H9 (cell line): ENCODE measurements at regions not wholly inside any gene's neighbourhood (a gene's known extent, or its start where the extent isn't known, plus 50 kb on each side); places are given as distances from the start of the nearest gene placed in this dataset.

Source experiments
- DNase-seq: peaks from one replicate; pipeline ENCODE4 v3.0.0-alpha.2; 2017
- H2AFZ ChIP-seq: one replicate; pipeline ENCODE4 v1.6.1; 2013; ENCODE audit warnings: mild to moderate bottlenecking, low read length, control low read depth, moderate library complexity
- H2AK5ac ChIP-seq: 2 replicates; pipeline ENCODE4 v1.6.1; 2013; ENCODE audit warnings: low read length, control low read depth, mixed read lengths; ENCODE audit not compliant: insufficient read length
- H2BK120ac ChIP-seq: one replicate; pipeline ENCODE4 v1.6.1; 2013; ENCODE audit warnings: low read depth, mild to moderate bottlenecking, low read length, control low read depth, inconsistent platforms; ENCODE audit not compliant: poor library complexity, severe bottlenecking
- H2BK12ac ChIP-seq: 2 replicates; pipeline ENCODE4 v1.6.1; 2013; ENCODE audit warnings: low read length, control low read depth, mixed read lengths, low read depth; ENCODE audit not compliant: insufficient read length
- H2BK15ac ChIP-seq: 2 replicates; pipeline ENCODE4 v1.6.1; 2013; ENCODE audit warnings: low read depth, low read length, control low read depth
- H2BK20ac ChIP-seq: one replicate; pipeline ENCODE4 v1.6.1; 2013; ENCODE audit warnings: low read depth, mild to moderate bottlenecking, low read length, control low read depth, inconsistent platforms; ENCODE audit not compliant: poor library complexity, severe bottlenecking
- H2BK5ac ChIP-seq: 2 replicates; pipeline ENCODE4 v1.6.1; 2013; ENCODE audit warnings: low read length, control low read depth, mixed read lengths; ENCODE audit not compliant: insufficient read length
- H3K14ac ChIP-seq: 2 replicates; pipeline ENCODE4 v1.6.1; 2013; ENCODE audit warnings: low read length, control low read depth; ENCODE audit not compliant: insufficient read depth
- H3K18ac ChIP-seq: 2 replicates; pipeline ENCODE4 v1.6.1; 2013; ENCODE audit warnings: low read depth, mild to moderate bottlenecking, mixed read lengths, low read length, control low read depth; ENCODE audit not compliant: insufficient read length
- H3K23ac ChIP-seq: 2 replicates; pipeline ENCODE4 v1.6.1; 2013; ENCODE audit warnings: low read length, control low read depth, mixed read lengths, low read depth; ENCODE audit not compliant: insufficient read length
- H3K23me2 ChIP-seq: 2 replicates; pipeline ENCODE4 v1.6.1; 2013; ENCODE audit warnings: low read depth, mild to moderate bottlenecking, mixed read lengths, low read length, control low read depth; ENCODE audit not compliant: insufficient read length, poor library complexity, severe bottlenecking
- H3K27ac ChIP-seq: 2 replicates; pipeline ENCODE4 v1.5.1; 2013; ENCODE audit warnings: low read length, control low read depth, mixed read lengths, low read depth; ENCODE audit not compliant: insufficient read length
- H3K27me3 ChIP-seq: 2 replicates; pipeline ENCODE4 v1.6.1; 2013; ENCODE audit warnings: low read length, control low read depth, inconsistent platforms; ENCODE audit not compliant: insufficient read depth
- H3K4ac ChIP-seq: 2 replicates; pipeline ENCODE4 v1.6.1; 2013; ENCODE audit warnings: low read depth, mild to moderate bottlenecking, control low read depth, inconsistent platforms, low read length, moderate library complexity
- H3K4me1 ChIP-seq: 2 replicates; pipeline ENCODE4 v1.6.1; 2013; ENCODE audit warnings: low read length, control low read depth, inconsistent platforms; ENCODE audit not compliant: insufficient read depth
- H3K4me2 ChIP-seq: 2 replicates; pipeline ENCODE4 v1.6.1; 2013; ENCODE audit warnings: low read length, control low read depth, mixed read lengths; ENCODE audit not compliant: insufficient read length, insufficient read depth
- H3K56ac ChIP-seq: 2 replicates; pipeline ENCODE4 v1.6.1; 2013; ENCODE audit warnings: low read depth, mild to moderate bottlenecking, mixed read lengths, low read length, control low read depth; ENCODE audit not compliant: insufficient read length
- H3K79me1 ChIP-seq: 2 replicates; pipeline ENCODE4 v1.6.1; 2013; ENCODE audit warnings: low read depth, mild to moderate bottlenecking, moderate library complexity, low read length, control low read depth, inconsistent platforms; ENCODE audit not compliant: insufficient read depth, poor library complexity, severe bottlenecking
- H3K79me2 ChIP-seq: 2 replicates; pipeline ENCODE4 v1.6.1; 2013; ENCODE audit warnings: low read length, control low read depth, inconsistent platforms; ENCODE audit not compliant: insufficient read depth
- H3K9ac ChIP-seq: 2 replicates; pipeline ENCODE4 v1.6.1; 2013; ENCODE audit warnings: low read length, control low read depth, mixed read lengths; ENCODE audit not compliant: insufficient read length; ENCODE audit errors: extremely low read depth
- H3K9me3 ChIP-seq: one replicate; pipeline ENCODE4 v1.6.1; 2013; ENCODE audit warnings: low read depth, low read length, inconsistent platforms; ENCODE audit not compliant: control insufficient read depth
- H3T11ph ChIP-seq: one replicate; pipeline ENCODE4 v1.6.1; 2013; ENCODE audit warnings: mild to moderate bottlenecking, low read length, control low read depth, inconsistent platforms
- H4K20me1 ChIP-seq: one replicate; pipeline ENCODE4 v1.6.1; 2013; ENCODE audit not compliant: control insufficient read depth, insufficient read length, insufficient read depth
- H4K5ac ChIP-seq: 2 replicates; pipeline ENCODE4 v1.6.1; 2013; ENCODE audit warnings: low read depth, mild to moderate bottlenecking, mixed read lengths, low read length, control low read depth; ENCODE audit not compliant: insufficient read length
- H4K8ac ChIP-seq: replicated peaks from 2 replicates; pipeline ENCODE4 v1.6.1; 2013; ENCODE audit warnings: low read length, control low read depth, mixed read lengths, low read depth; ENCODE audit not compliant: insufficient read length
- H4K91ac ChIP-seq: 2 replicates; pipeline ENCODE4 v1.6.1; 2013; ENCODE audit warnings: low read depth, mild to moderate bottlenecking, moderate library complexity, mixed read lengths, low read length, control low read depth; ENCODE audit not compliant: insufficient read length
- H3K27ac Mint-ChIP-seq, 3 experiments: 2 replicates in 2 of 3; 3 replicates in 1 of 3; pipeline ENCODE4 v1.8.0; 2020 to 2021; ENCODE audit warnings: mixed read lengths in 3 of 3, mild to moderate bottlenecking in 1 of 3, moderate library complexity in 1 of 3
- H3K27me3 Mint-ChIP-seq: 2 replicates; pipeline ENCODE4 v1.8.0; 2021; ENCODE audit warnings: low read depth, mild to moderate bottlenecking, moderate library complexity, mixed read lengths
- H3K36me3 Mint-ChIP-seq, 3 experiments: 2 replicates in 2 of 3; 3 replicates in 1 of 3; pipeline ENCODE4 v1.8.0; 2020 to 2021; ENCODE audit warnings: low read depth in 3 of 3, mixed read lengths in 3 of 3; ENCODE audit not compliant: insufficient read depth in 1 of 3
- H3K4me1 Mint-ChIP-seq, 2 experiments: 2 replicates each; pipeline ENCODE4 v1.8.0; 2020; ENCODE audit warnings: mixed read lengths in 2 of 2
- H3K4me3 Mint-ChIP-seq, 2 experiments: 2 replicates in 1 of 2; 3 replicates in 1 of 2; pipeline ENCODE4 v1.8.0; 2020 to 2021; ENCODE audit warnings: mild to moderate bottlenecking in 2 of 2, mixed read lengths in 2 of 2, moderate library complexity in 1 of 2
- H3K9me3 Mint-ChIP-seq, 2 experiments: 2 replicates in 1 of 2; 3 replicates in 1 of 2; pipeline ENCODE4 v1.8.0; 2020; ENCODE audit warnings: mild to moderate bottlenecking in 2 of 2, mixed read lengths in 2 of 2, moderate library complexity in 1 of 2
- CTCF ChIP-seq: fragments of 200-600 bp; sonication (generic); conservative IDR thresholded peaks from 3 replicates; pipeline ENCODE4 v1.8.0; 2021; ENCODE audit warnings: antibody characterized with exemption, mild to moderate bottlenecking
- WGBS: extraction: QIAGEN DNeasy Blood & Tissue Kit; methylation state at CpG from one replicate; pipeline ENCODE4 v1.1.7; 2013; ENCODE audit warnings: missing lambda C conversion rate, low lambda C conversion rate, mixed read lengths; ENCODE audit not compliant: insufficient read length; ENCODE audit errors: extremely low coverage; 5-methylcytosine and 5-hydroxymethylcytosine counted together

- Histone ChIP-seq H3T11ph (no peak overlapping the region), H2BK5ac (no peak overlapping the region), H2BK12ac (no peak overlapping the region), H3K27me3 (no peaks in the 10 kb centered on the region), H3K23ac (no peak overlapping the region), H3K14ac (no peak overlapping the region), H3K4me1 (peaks cover 4% of the 10 kb centered on the region; the same call in 1 of the 2 replicates), H2BK120ac (no peak overlapping the region), H3K79me2 (no peaks in the 10 kb centered on the region), H3K4me2 (no peak overlapping the region), H3K9me3 (no peaks in the 10 kb centered on the region), H3K18ac (no peak overlapping the region), H4K8ac (no peak overlapping the region), H2AFZ (no peak overlapping the region), H3K23me2 (no peaks in the 10 kb centered on the region), H4K91ac (no peak overlapping the region), H2AK5ac (no peak overlapping the region), H3K79me1 (no peaks in the 10 kb centered on the region), H2BK15ac (no peak overlapping the region), H2BK20ac (no peak overlapping the region), H3K9ac (no peak overlapping the region), H4K5ac (no peak overlapping the region), H3K27ac (peak overlapping the region; percentile 33), H4K20me1 (no peaks in the 10 kb centered on the region), H3K4ac (no peak overlapping the region), H3K56ac (no peak overlapping the region)
- Mint-ChIP-seq H3K4me3 (no peak overlapping the region), H3K27me3 (no peaks in the 10 kb centered on the region), H3K4me1 (peaks cover 52 to 58% of the 10 kb centered on the region in 2 experiments), H3K27ac (peak overlapping the region; percentile 11 to 92 (median 85); a peak in 4 of 7 replicates), H3K9me3 (peaks cover 0 to 2% of the 10 kb centered on the region in 2 experiments; a peak in 1 of 5 replicates), H3K36me3 (peaks cover 0 to under 1% (median 0%) of the 10 kb centered on the region in 3 experiments; a peak in 3 of 7 replicates)
- DNase-seq, result no peak
- no peak for TF ChIP-seq CTCF
- no CpG with 5 or more reads among the region's 4 CpGs for WGBS
Measured at GRCh38 chr18:34550156-34550555, 159.9 kb upstream of the DTNA start.
